ENCODE measurements at regions not wholly inside any gene's neighbourhood (a gene's known extent, or its start where the extent isn't known, plus 50 kb on each side); places are given as distances from the start of the nearest gene placed in this dataset.

- TF ChIP-seq CTCF (conservative IDR thresholded peaks at IDR 0.05; ENCODE audit: low read depth, low read length) (no peak), EZH2 (IDR thresholded peaks at IDR 0.05; ENCODE audit: low read length, unreplicated experiment) (no peak)
Measured at GRCh38 chr4:14362385-14362784, 639.9 kb upstream of the CPEB2 start.
